PC-3 (cell line): ENCODE measurements at regions not wholly inside any gene's neighbourhood (a gene's known extent, or its start where the extent isn't known, plus 50 kb on each side); places are given as distances from the start of the nearest gene placed in this dataset.

Source experiments
- CTCF ChIP-seq: fragments of 300-600 bp; sonication (generic); conservative IDR thresholded peaks from 2 replicates; pipeline ENCODE4 v1.5.1; 2017; ENCODE audit warnings: antibody characterized with exemption, low read depth, mild to moderate bottlenecking, low read length
- EZH2 ChIP-seq: fragments of 300-600 bp; sonication (generic); IDR thresholded peaks from one replicate; pipeline ENCODE4 v1.6.1; 2017; ENCODE audit warnings: antibody characterized with exemption, mild to moderate bottlenecking, low read length; ENCODE audit not compliant: unreplicated experiment
- EZH2phosphoT487 ChIP-seq: fragments of 300-600 bp; sonication (generic); IDR thresholded peaks from 2 replicates; pipeline ENCODE4 v1.6.1; 2018; ENCODE audit warnings: mild to moderate bottlenecking, antibody characterized with exemption, low read length, borderline replicate concordance

DNA sequence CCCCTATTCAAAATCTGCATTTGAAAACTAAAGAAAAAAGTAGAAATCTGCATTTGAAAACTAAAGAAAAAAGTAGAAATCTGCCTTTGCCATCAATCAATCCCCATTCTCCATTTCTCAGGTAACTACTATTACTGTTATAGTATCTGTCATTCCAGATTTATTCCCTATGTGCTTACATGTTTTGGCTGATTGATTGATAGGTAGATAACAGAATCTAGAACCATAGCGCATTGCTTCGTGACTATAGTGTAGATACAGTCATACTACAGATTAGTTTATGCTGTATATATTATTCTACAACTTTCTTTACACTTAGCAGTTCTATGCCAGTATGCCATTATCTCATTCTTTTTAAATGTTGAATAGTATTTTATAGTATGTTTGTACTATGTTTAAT lies 163.0 kb downstream of the SIM1 start:
- TF ChIP-seq EZH2 (no peak), EZH2phosphoT487 (no peak), CTCF (no peak)
